ENCODE measurements at regions not wholly inside any gene's neighbourhood (a gene's known extent, or its start where the extent isn't known, plus 50 kb on each side); places are given as distances from the start of the nearest gene placed in this dataset.

GRCh38 chr4:120415896-120416295 is 349.2 kb upstream of the MAD2L1 start:
- DNase-seq = no peak

- DNase-seq = no peak
These were observed 340.3 kb upstream of the MAD2L1 start for GRCh38 chr4:120406960-120407359.

GRCh38 chr4:120403296-120403695 is 336.6 kb upstream of the MAD2L1 start:
- DNase-seq = no peak

- no peak for DNase-seq
These were observed 333.8 kb upstream of the MAD2L1 start for GRCh38 chr4:120400441-120400840.

GRCh38 chr4:120399826-120400225 is 333.2 kb upstream of the MAD2L1 start:
- DNase-seq = no peak

GRCh38 chr4:120395746-120396145 is 329.1 kb upstream of the MAD2L1 start:
- DNase-seq = no peak

GRCh38 chr4:120355881-120356280 is 289.2 kb upstream of the MAD2L1 start:
- DNase-seq = no peak

GRCh38 chr4:120354381-120354780 is 287.7 kb upstream of the MAD2L1 start:
- DNase-seq = no peak

- DNase-seq = no peak
These were observed 286.6 kb upstream of the MAD2L1 start for GRCh38 chr4:120353235-120353634.

GRCh38 chr4:120352739-120353138 is 286.1 kb upstream of the MAD2L1 start:
- no peak for DNase-seq

GRCh38 chr4:120348948-120349347 is 282.3 kb upstream of the MAD2L1 start:
- DNase-seq = no peak

GRCh38 chr4:120348521-120348920 is 281.9 kb upstream of the MAD2L1 start:
- DNase-seq = no peak

GRCh38 chr4:120331486-120332370 is 265.1 kb upstream of the MAD2L1 start:
- peak; percentile 68 for DNase-seq

GRCh38 chr4:120329386-120329785 is 262.7 kb upstream of the MAD2L1 start:
- no peak for DNase-seq

GRCh38 chr4:120327276-120327675 is 260.6 kb upstream of the MAD2L1 start:
- no peak for DNase-seq

- DNase-seq = no peak
These were observed 252.6 kb upstream of the MAD2L1 start for GRCh38 chr4:120319046-120319767.

GRCh38 chr4:120318196-120318846 is 251.7 kb upstream of the MAD2L1 start:
- DNase-seq = no peak

- DNase-seq = no peak
These were observed 251.1 kb upstream of the MAD2L1 start for GRCh38 chr4:120317713-120318112.

- DNase-seq = no peak
These were observed 249.8 kb upstream of the MAD2L1 start for GRCh38 chr4:120316416-120316815.

GRCh38 chr4:120314969-120315368 is 248.3 kb upstream of the MAD2L1 start:
- DNase-seq = peak; percentile 1

GRCh38 chr4:120304801-120305200 is 238.2 kb upstream of the MAD2L1 start:
- no peak for DNase-seq

GRCh38 chr4:120299631-120300030 is 233.0 kb upstream of the MAD2L1 start:
- DNase-seq = no peak

- no peak for DNase-seq
These were observed 226.7 kb upstream of the MAD2L1 start for GRCh38 chr4:120293341-120293740.

GRCh38 chr4:120291541-120291940 is 224.9 kb upstream of the MAD2L1 start:
- no peak for DNase-seq
